H1 (cell line): ENCODE measurements at regions not wholly inside any gene's neighbourhood (a gene's known extent, or its start where the extent isn't known, plus 50 kb on each side); places are given as distances from the start of the nearest gene placed in this dataset.

Experiments
- CTCF ChIA-PET: fragments of 300-600 bp; sonication (Branson Sonifier 250); formaldehyde crosslinking; loops from one replicate; lab custom pipeline; 2021; ENCODE audit not compliant: partially characterized antibody; lab: Charles Lee
- POLR2A ChIA-PET: fragments of 300-600 bp; sonication (Branson Sonifier 250); formaldehyde crosslinking; loops from one replicate; lab custom pipeline; 2021; ENCODE audit warnings: inconsistent platforms; ENCODE audit not compliant: partially characterized antibody; lab: Charles Lee
- DNase-seq, 2 experiments: peaks; one replicate each; pipeline versions ENCODE4 v3.0.0 to v3.0.0-alpha.2; 2010 to 2022; ENCODE audit warnings: low spot score in 2 of 2, low read depth in 1 of 2, mixed read lengths in 1 of 2
- FAIRE-seq: peaks from 2 replicates; lab custom pipeline; 2011; peaks lifted over from hg19 to GRCh38; lab: Jason Lieb, UNC
- H2AFZ ChIP-seq: 2 replicates; pipeline ENCODE4 v1.8.1; 2012; ENCODE audit warnings: low read length, inconsistent platforms
- H2AK5ac ChIP-seq: 2 replicates; pipeline ENCODE4 v1.6.1; 2013; ENCODE audit warnings: low read depth, low read length
- H2BK120ac ChIP-seq: replicated peaks from 2 replicates; pipeline ENCODE3; 2013; ENCODE audit warnings: low read depth, low read length, inconsistent platforms
- H2BK12ac ChIP-seq: 2 replicates; pipeline ENCODE4 v1.6.1; 2013; ENCODE audit warnings: low read depth, low read length
- H2BK15ac ChIP-seq: 2 replicates; pipeline ENCODE4 v1.6.1; 2013; ENCODE audit warnings: low read length
- H2BK20ac ChIP-seq: 2 replicates; pipeline ENCODE4 v1.6.1; 2013; ENCODE audit warnings: low read length
- H2BK5ac ChIP-seq: 2 replicates; pipeline ENCODE4 v1.6.1; 2013; ENCODE audit warnings: low read depth, low read length
- H3K14ac ChIP-seq: 2 replicates; pipeline ENCODE4 v1.6.1; 2013; ENCODE audit warnings: inconsistent platforms; ENCODE audit not compliant: insufficient read length
- H3K18ac ChIP-seq: 2 replicates; pipeline ENCODE4 v1.6.1; 2013; ENCODE audit warnings: low read length; ENCODE audit errors: extremely low read depth
- H3K23ac ChIP-seq: 2 replicates; pipeline ENCODE4 v1.6.1; 2013; ENCODE audit warnings: inconsistent platforms; ENCODE audit not compliant: insufficient read length
- H3K23me2 ChIP-seq: 2 replicates; pipeline ENCODE4 v1.6.1; 2013; ENCODE audit warnings: low read depth, low read length
- H3K27ac ChIP-seq: 2 replicates; pipeline ENCODE4 v1.6.1; 2011; ENCODE audit warnings: low read depth, low read length, inconsistent platforms
- H3K27me3 ChIP-seq, 4 experiments: replicated peaks in 1 of 4; 1 replicate in 1 of 4; 2 replicates in 3 of 4; pipeline versions ENCODE4 v1.6.1 to v1.8.1; 2011 to 2013; ENCODE audit warnings: low read length in 3 of 4, mild to moderate bottlenecking in 3 of 4, inconsistent platforms in 2 of 4, mixed read lengths in 2 of 4, moderate library complexity in 1 of 4; ENCODE audit not compliant: control insufficient read depth in 3 of 4, insufficient read depth in 3 of 4; ENCODE audit errors: extremely low read depth in 1 of 4
- H3K36me3 ChIP-seq, 4 experiments: 2 replicates each; pipeline versions ENCODE4 v1.6.1 to v1.8.1; 2011 to 2013; ENCODE audit warnings: mild to moderate bottlenecking in 4 of 4, low read length in 3 of 4, moderate library complexity in 2 of 4, control low read depth in 1 of 4, inconsistent platforms in 1 of 4; ENCODE audit not compliant: insufficient read depth in 4 of 4, control insufficient read depth in 2 of 4
- H3K4ac ChIP-seq: replicated peaks from 2 replicates; pipeline ENCODE3; 2013; ENCODE audit warnings: low read length, low read depth, mixed read lengths, inconsistent platforms; ENCODE audit not compliant: insufficient read length
- H3K4me1 ChIP-seq, 4 experiments: replicated peaks in 1 of 4; 1 replicate in 1 of 4; 2 replicates in 3 of 4; pipeline versions ENCODE4 v1.6.1 to v1.8.1; 2011 to 2013; ENCODE audit warnings: low read length in 3 of 4, inconsistent platforms in 2 of 4, mixed read lengths in 1 of 4; ENCODE audit not compliant: insufficient read depth in 4 of 4, control insufficient read depth in 3 of 4
- H3K4me2 ChIP-seq, 2 experiments: 2 replicates each; pipeline versions ENCODE4 v1.6.1 to v1.8.1; 2011 to 2013; ENCODE audit warnings: low read depth in 2 of 2, low read length in 2 of 2, control low read depth in 1 of 2, inconsistent platforms in 1 of 2, mild to moderate bottlenecking in 1 of 2; ENCODE audit not compliant: insufficient read depth in 1 of 2
- H3K4me3 ChIP-seq, 4 experiments: fragments of 200-600, 300-600 bp in 1 of 4; sonication (generic), shearing (Covaris generic), sonication (Bioruptor Twin) in 1 of 4; 2 replicates each; pipeline versions ENCODE4 v1.5.1 to v1.8.1; 2011 to 2016; ENCODE audit warnings: low read length in 4 of 4, low read depth in 3 of 4, control low read depth in 2 of 4, inconsistent platforms in 2 of 4, mild to moderate bottlenecking in 2 of 4, mixed read lengths in 1 of 4, moderate library complexity in 1 of 4; ENCODE audit not compliant: insufficient read depth in 2 of 4; ENCODE audit errors: extremely low read depth in 1 of 4
- H3K56ac ChIP-seq: replicated peaks from 2 replicates; pipeline ENCODE3; 2013; ENCODE audit warnings: low read depth, mild to moderate bottlenecking, mixed read lengths, low read length, inconsistent platforms; ENCODE audit not compliant: insufficient read length
- H3K79me1 ChIP-seq: 2 replicates; pipeline ENCODE4 v1.6.1; 2013; ENCODE audit warnings: low read depth, low read length, control low read depth
- H3K79me2 ChIP-seq, 2 experiments: 2 replicates each; pipeline versions ENCODE4 v1.6.1 to v1.8.1; 2012 to 2013; ENCODE audit warnings: low read length in 2 of 2, mild to moderate bottlenecking in 2 of 2, inconsistent platforms in 1 of 2; ENCODE audit not compliant: insufficient read depth in 2 of 2, control insufficient read depth in 1 of 2
- H3K9ac ChIP-seq, 4 experiments: replicated peaks in 1 of 4; 1 replicate in 1 of 4; 2 replicates in 3 of 4; pipeline versions ENCODE4 v1.6.1 to v1.8.1; 2011 to 2013; ENCODE audit warnings: low read depth in 3 of 4, low read length in 3 of 4, control low read depth in 2 of 4, mild to moderate bottlenecking in 2 of 4, moderate library complexity in 2 of 4, inconsistent platforms in 1 of 4; ENCODE audit errors: extremely low read depth in 1 of 4
- H3K9me3 ChIP-seq, 2 experiments: 2 replicates each; pipeline versions ENCODE4 v1.6.1 to v1.8.1; 2012 to 2013; ENCODE audit warnings: mild to moderate bottlenecking in 2 of 2, moderate library complexity in 2 of 2, control low read depth in 1 of 2, inconsistent platforms in 1 of 2, low read depth in 1 of 2, low read length in 1 of 2, mixed read lengths in 1 of 2; ENCODE audit not compliant: insufficient read depth in 2 of 2
- H4K20me1 ChIP-seq, 2 experiments: replicated peaks in 1 of 2; 2 replicates each; pipeline versions ENCODE3 to v1.8.1; 2011 to 2013; ENCODE audit warnings: inconsistent platforms in 2 of 2, low read length in 2 of 2, mild to moderate bottlenecking in 1 of 2; ENCODE audit not compliant: insufficient read depth in 2 of 2, control insufficient read depth in 1 of 2
- H4K5ac ChIP-seq: 2 replicates; pipeline ENCODE4 v1.6.1; 2013; ENCODE audit warnings: low read length, low read depth, mixed read lengths, inconsistent platforms; ENCODE audit not compliant: insufficient read length
- H4K8ac ChIP-seq: 2 replicates; pipeline ENCODE4 v1.8.0; 2013; ENCODE audit warnings: mild to moderate bottlenecking, moderate library complexity, low read length, inconsistent platforms; ENCODE audit not compliant: insufficient read depth; ENCODE audit errors: extremely low read depth
- H4K91ac ChIP-seq: replicated peaks from 2 replicates; pipeline ENCODE3; 2013; ENCODE audit warnings: low read length, mixed read lengths, inconsistent platforms; ENCODE audit not compliant: insufficient read length
- ASH2L ChIP-seq: fragments of 200-600, 300-600 bp; sonication (generic); IDR thresholded peaks from one replicate; pipeline ENCODE4 v1.7.1; 2017; ENCODE audit warnings: low read length
- ATF3 ChIP-seq: IDR thresholded peaks from 2 replicates; pipeline ENCODE4 v1.6.1; 2011; ENCODE audit warnings: low read depth, mild to moderate bottlenecking, low read length; ENCODE audit not compliant: insufficient read depth
- CREB1 ChIP-seq: IDR thresholded peaks from 2 replicates; pipeline ENCODE4 v1.6.1; 2012; ENCODE audit warnings: inconsistent platforms
- EGR1 ChIP-seq: IDR thresholded peaks from 2 replicates; pipeline ENCODE4 v1.6.1; 2011; ENCODE audit warnings: low read depth, low read length, borderline replicate concordance
- FOSL1 ChIP-seq: IDR thresholded peaks from 2 replicates; pipeline ENCODE4 v1.6.1; 2011; ENCODE audit warnings: mild to moderate bottlenecking, low read depth, low read length, moderate library complexity; ENCODE audit not compliant: insufficient read depth
- JUND ChIP-seq: IDR thresholded peaks from 2 replicates; pipeline ENCODE4 v1.6.1; 2011; ENCODE audit warnings: mild to moderate bottlenecking, improper control_type of control experiment, low read length
- NANOG ChIP-seq: IDR thresholded peaks from 2 replicates; pipeline ENCODE4 v1.6.1; 2011; ENCODE audit warnings: low read length, low read depth, mild to moderate bottlenecking, inconsistent platforms; ENCODE audit not compliant: insufficient read depth, poor library complexity, severe bottlenecking
- RFX5 ChIP-seq: IDR thresholded peaks from 2 replicates; pipeline ENCODE4 v1.6.1; 2011; ENCODE audit warnings: low read depth, low read length, improper control_type of control experiment, borderline replicate concordance
- RNF2 ChIP-seq: fragments of 200-900, 300-1000 bp; sonication (generic); IDR thresholded peaks from 2 replicates; pipeline ENCODE4 v1.7.1; 2016; ENCODE audit warnings: borderline replicate concordance, low read depth, mild to moderate bottlenecking, antibody characterized with exemption, low read length; ENCODE audit not compliant: poor library complexity, severe bottlenecking; ENCODE audit errors: missing control alignments
- RXRA ChIP-seq: IDR thresholded peaks from 2 replicates; pipeline ENCODE4 v1.6.1; 2011; ENCODE audit warnings: low read depth, mild to moderate bottlenecking, low read length, moderate library complexity; ENCODE audit not compliant: insufficient read depth
- SRF ChIP-seq: IDR thresholded peaks from 2 replicates; pipeline ENCODE4 v1.6.1; 2011; ENCODE audit warnings: mild to moderate bottlenecking, low read depth, low read length, moderate library complexity
- TAF1 ChIP-seq: IDR thresholded peaks from 2 replicates; pipeline ENCODE4 v1.6.1; 2011; ENCODE audit warnings: mild to moderate bottlenecking, low read depth, low read length
- USF2 ChIP-seq: IDR thresholded peaks from 2 replicates; pipeline ENCODE4 v1.6.1; 2011; ENCODE audit warnings: low read length, improper control_type of control experiment
- YY1 ChIP-seq: IDR thresholded peaks from 2 replicates; pipeline ENCODE4 v1.6.1; 2011; ENCODE audit warnings: low read depth, mild to moderate bottlenecking, low read length
- WGBS, 2 experiments: shearing (Covaris generic) in 1 of 2; methylation state at CpG; one replicate each; pipeline versions ENCODE4 v1.1.6 to v1.1.7; 2013 to 2015; ENCODE audit warnings: low lambda C conversion rate in 2 of 2, mixed read lengths in 2 of 2, inconsistent platforms in 1 of 2, low coverage in 1 of 2, missing lambda C conversion rate in 1 of 2; ENCODE audit not compliant: insufficient replicate concordance in 2 of 2, insufficient coverage in 1 of 2, insufficient read length in 1 of 2; ENCODE audit errors: extremely low coverage in 1 of 2, missing lambda C conversion rate in 1 of 2; 5-methylcytosine and 5-hydroxymethylcytosine counted together

GRCh38 chr22:16721961-16722360 is 103.2 kb downstream of the XKR3 start:
- H3K9me3 ChIP-seq, result peaks cover 22 to 23% of the 10 kb centered on the region in 2 experiments
- H3K56ac ChIP-seq, result no peak overlapping the region
- no peak overlapping the region for H4K8ac ChIP-seq
- no peak overlapping the region for H3K9ac ChIP-seq
- no peak overlapping the region for H4K5ac ChIP-seq
- POLR2A ChIA-PET, result no interaction called here
- no peak overlapping the region for H3K4me2 ChIP-seq
- no peak overlapping the region for H3K14ac ChIP-seq
- H2AFZ ChIP-seq, result no peak overlapping the region
- H3K4me3 ChIP-seq, result no peak overlapping the region
- no peaks in the 10 kb centered on the region for H3K79me1 ChIP-seq
- no peaks in the 10 kb centered on the region for H3K36me3 ChIP-seq
- FAIRE-seq, result no peak
- CTCF ChIA-PET, result no interaction called here
- H3K18ac ChIP-seq, result no peak overlapping the region
- H3K4ac ChIP-seq, result no peak overlapping the region
- H4K91ac ChIP-seq, result no peak overlapping the region
- no peak overlapping the region for H2BK5ac ChIP-seq
- H3K4me1 ChIP-seq, result no peaks in the 10 kb centered on the region
- H3K23me2 ChIP-seq, result no peaks in the 10 kb centered on the region
- no peak for DNase-seq
- no peak overlapping the region for H2BK15ac ChIP-seq
- WGBS, 2 experiments, result 75% methylated on average over 4 of the region's 4 CpGs; no CpG with 5 or more reads in 1 of the 2 experiments
- no peaks in the 10 kb centered on the region for H3K27me3 ChIP-seq
- H4K20me1 ChIP-seq, result no peaks in the 10 kb centered on the region
- no peaks in the 10 kb centered on the region for H3K79me2 ChIP-seq
- H2BK12ac ChIP-seq, result no peak overlapping the region
- no peak overlapping the region for H2AK5ac ChIP-seq
- H2BK120ac ChIP-seq, result no peak overlapping the region
- H3K23ac ChIP-seq, result no peak overlapping the region
- no peak overlapping the region for H2BK20ac ChIP-seq
- H3K27ac ChIP-seq, result no peak overlapping the region
- TF ChIP-seq NANOG, result no peak
- TF ChIP-seq YY1, result no peak
- no peak for TF ChIP-seq USF2
- no peak for TF ChIP-seq RXRA
- no peak for TF ChIP-seq SRF
- TF ChIP-seq CREB1, result no peak
- no peak for TF ChIP-seq ATF3
- no peak for TF ChIP-seq JUND
- no peak for TF ChIP-seq EGR1
- TF ChIP-seq RNF2, result no peak
- TF ChIP-seq FOSL1, result no peak
- TF ChIP-seq TAF1, result no peak
- TF ChIP-seq RFX5, result no peak
- TF ChIP-seq ASH2L, result no peak
